Right renal pelvis (tissue), 4 donors: ENCODE measurements at regions not wholly inside any gene's neighbourhood (a gene's known extent, or its start where the extent isn't known, plus 50 kb on each side); places are given as distances from the start of the nearest gene placed in this dataset.

Experiments used
- DNase-seq, 4 donors: peaks; one replicate each; pipeline ENCODE4 v3.0.0-alpha.2; 2013; ENCODE audit warnings: low read depth in 4 of 4, low spot score in 3 of 4, missing footprints in 1 of 4

DNA sequence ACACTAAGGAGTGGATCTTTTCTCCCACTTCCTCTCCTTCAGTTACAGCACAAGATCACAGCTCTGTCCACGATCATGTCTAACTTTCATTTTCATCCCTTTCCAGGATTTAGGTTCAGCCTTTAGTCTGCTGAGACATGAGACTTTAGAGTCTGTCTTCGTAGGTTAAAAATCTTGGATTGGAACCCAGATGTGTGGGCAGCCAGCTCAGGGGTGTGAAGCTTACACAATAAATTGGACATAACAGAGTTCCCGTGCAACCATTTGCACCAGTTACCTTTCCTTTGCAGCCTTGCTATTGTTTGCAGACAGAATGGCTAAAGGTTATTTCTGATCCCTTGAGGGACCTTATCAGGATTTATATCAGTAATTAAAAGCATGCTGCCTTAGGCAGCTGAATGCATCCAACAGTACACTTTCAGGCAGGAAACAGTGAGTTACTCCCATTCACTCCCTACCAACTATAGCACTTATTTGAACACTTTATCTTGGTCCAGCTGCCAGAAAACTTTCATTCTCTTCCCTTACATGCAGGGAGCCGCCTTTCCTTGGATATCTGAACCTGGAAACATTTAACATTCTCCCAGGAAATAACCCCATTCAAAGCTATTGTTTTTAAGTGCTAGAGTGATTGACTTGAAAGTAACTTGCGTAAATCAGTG, 87.3 kb downstream of the TMEM100 start:
- DNase-seq, result peak in 3 of 4 donors; percentile 48 to 66 (median 63)

DNA sequence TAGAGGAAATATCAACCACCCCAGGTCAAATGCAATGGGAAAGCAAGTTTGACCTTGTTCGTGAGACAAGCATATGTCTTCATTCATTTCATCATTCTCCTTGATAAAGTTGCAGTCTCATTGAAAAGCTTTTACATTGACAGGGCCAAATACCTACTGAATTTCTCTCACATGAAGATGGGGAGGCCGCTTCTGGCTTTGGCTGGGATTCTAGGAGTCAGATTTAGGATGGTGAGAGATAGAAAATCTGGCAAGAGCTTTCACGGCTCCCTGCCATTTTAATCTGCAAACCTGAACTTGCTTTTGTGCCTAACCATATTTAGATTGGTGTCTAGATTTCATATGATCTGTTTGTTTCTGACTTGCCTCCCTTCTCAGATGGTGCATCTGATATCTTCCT, 88.0 kb downstream of the TMEM100 start:
- no peak for DNase-seq

DNA sequence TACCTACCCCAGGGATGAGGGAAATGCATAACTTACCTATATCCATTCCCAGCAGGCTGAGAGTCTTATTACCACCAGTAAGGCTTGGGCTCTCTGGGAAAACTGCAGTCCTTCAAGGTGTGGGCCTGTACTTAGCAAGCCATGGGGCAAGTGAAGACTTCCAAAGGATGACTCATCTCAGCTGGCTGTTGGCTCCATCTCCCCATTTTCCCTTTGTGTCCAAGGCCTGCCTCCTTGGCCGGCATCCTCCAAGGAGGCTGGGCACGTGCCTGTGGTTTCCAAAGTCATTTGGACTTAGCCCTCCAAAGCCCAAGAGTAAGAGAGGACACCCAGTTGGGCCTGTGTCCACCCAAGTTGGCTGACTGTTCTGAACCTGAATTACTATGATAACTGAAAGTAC, 89.8 kb downstream of the TMEM100 start:
- DNase-seq, result no peak

DNA sequence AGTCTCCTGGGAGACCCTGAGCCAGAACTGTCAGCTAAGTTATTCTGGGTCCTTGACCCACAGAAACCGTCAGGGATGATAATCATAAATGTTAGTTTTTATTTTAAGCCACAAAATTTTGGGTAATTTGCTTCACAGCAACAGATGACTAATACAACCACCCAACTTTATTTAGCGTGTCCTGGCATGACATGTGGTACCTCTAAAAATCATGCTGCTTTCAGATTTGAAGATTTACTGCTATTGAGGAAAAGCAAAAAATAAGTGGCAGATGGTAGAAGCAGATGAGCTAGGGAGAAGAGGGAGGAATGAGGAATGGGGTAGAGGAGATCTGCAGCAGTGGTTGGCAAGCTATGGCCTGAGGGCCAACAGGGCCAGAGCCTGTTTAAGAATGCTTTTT, 90.4 kb downstream of the TMEM100 start:
- no peak for DNase-seq

DNA sequence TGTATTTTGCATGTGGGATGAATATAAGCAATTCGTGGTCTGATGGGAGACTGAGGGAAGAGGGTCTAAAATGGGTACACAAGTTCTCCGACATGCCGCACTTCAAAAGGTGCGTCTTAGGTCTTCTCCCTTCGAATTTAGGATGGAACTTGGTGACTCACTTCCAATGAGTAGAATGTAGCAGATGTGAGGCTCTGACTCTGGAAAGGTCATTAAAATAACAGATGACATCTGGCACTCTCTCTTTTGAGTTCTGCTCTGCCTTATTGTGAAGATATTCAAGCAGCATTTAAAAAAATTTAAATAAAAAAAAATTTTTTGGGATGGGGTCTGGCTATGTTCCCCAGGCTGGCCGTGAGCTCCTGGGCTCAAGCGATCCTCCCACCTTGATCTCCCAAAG, 92.7 kb downstream of the TMEM100 start:
- no peak for DNase-seq

DNA sequence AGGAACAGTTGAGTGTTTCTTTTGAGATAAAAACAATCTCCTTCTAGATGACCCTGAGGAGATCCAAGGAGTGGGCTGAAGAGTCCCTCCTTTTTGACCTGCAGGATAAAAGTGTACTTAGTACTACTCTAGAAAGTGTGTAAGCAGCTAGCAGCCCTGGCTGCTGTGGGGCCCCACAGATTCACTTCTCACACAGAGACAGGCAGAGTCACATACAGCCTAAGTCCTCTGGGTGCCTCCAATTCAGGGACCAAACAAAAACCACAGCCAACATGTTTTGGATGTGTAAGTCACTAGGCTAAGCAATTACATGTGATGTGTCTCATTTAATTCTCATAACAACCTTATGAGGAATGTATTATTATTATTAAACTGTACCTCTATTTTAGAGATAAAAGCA, 97.1 kb downstream of the TMEM100 start:
- DNase-seq, result no peak

DNA sequence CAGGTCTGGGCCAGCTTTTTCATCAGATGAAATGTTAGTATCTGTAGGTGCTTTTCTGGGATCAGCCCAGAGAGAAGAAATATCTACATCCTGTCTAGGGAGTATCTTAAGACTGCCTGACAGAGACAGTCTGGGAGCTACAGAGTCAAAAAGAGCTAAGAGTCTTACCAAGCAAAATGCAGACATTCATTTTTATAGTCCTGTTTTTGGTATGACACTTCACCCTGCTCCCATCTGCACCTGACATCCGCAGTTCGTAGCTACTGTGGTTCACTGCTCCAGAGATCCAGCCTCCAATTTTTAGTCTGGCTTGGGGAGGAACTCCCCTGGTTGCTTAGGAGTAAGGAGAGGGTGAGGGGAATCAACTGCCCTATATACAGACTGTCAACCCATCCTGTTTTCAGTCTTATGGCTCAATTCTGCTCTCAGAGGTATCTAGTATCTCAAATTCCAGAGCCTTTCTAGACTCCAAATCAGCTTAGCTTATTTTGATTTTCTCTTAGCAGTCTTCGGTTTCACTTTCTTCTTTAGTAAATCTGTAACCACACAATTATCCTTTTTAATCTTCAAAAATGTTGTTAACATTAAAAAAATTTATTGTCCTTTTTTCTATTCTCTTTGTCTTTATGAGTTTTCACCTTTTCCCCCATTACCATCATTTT, 97.8 kb downstream of the TMEM100 start:
- no peak for DNase-seq

DNA sequence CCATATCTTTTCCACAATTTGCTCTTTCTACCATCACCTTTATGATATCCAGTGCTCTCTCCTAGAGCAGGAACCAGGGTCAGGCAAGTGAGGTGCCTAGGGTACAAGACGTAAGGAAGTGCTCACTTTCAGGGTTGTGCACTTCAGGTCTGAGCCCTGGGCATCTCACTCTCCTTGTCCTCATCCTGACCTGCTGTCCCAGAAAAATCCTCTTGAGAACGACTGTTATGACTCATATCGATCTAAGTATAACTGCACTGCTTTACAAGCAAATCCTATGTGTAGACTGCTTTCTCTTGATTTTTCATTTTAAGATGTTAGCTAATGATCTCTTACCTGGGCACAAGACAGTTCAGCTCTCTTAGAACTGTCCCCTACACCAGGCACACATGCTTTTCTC, 100.1 kb downstream of the TMEM100 start:
- DNase-seq, result no peak

DNA sequence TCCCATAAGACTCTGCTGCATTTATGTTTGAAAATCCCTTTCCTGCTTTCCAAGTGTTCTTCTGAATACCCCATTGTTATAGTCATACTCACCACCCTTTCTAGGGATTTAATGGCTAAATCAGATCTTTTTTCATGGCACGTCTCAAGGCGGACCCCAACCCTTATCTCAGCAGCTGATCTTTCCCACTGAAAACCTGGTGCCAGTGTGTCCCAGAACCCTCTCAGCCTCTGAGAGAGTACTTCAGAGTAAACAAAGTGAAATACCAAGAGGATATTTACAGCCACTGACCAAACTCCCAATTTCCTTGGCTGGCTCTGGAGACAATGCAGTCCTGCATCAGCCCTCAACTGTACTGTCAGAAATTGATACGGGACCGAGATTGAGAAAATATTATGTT, 101.7 kb downstream of the TMEM100 start:
- no peak for DNase-seq

DNA sequence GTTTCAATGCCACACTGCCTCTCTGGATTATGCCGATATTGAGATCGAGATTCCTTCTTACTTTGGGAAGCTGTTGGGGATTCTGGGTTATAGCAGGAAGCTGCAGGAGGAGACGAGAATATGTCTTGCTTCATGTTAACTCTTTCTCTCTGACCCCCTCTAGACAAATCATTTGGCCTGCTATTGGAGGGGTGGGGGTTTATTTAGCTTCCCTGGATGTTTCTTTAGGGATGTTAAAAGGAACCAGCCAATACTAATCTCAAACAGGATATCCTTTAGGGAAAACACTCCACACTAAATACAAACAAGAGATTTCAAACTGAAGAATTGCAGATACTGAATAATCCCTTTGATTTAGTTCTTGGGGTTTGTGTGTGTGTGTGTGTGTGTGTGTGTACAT, 102.6 kb downstream of the TMEM100 start:
- no peak for DNase-seq

DNA sequence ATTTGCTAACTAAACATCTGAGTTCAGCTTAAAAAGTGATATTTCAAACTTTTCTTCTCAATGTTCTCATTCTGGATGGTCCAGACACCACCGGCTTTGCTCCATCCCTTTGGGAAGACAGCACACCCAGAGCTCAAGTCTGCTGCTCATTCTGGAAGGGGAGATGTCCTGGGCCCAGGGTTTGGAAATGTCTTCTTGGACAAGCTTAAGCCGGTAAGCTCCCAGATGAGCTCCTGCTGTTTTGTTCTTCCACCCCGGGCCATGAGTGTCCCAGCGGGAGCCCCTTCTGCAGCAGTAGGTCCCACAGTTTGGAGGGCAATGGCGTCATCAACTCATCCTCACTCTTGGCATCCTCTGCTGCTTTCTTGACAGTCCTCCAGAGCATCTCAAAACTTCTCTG, 105.2 kb downstream of the TMEM100 start:
- DNase-seq, result no peak

DNA sequence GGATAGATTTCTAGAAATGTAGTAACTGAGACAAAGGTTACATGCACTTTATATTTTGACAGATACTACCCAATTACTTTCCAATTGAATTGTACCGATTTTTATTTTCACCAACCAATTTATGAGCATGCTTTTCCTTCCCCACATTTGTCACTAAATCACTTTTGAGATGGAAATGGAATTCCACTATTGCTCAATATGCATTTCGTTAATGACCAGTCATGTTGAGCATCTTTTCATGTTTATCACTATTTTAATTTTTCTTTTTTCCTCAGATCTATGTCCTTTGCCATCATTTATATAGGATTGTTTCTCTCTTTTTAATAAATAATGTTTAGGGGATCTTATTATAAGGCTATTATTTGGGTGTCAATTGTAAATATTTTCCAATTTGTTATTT, 102.8 kb upstream of the SMIM36 start:
- DNase-seq, result no peak

DNA sequence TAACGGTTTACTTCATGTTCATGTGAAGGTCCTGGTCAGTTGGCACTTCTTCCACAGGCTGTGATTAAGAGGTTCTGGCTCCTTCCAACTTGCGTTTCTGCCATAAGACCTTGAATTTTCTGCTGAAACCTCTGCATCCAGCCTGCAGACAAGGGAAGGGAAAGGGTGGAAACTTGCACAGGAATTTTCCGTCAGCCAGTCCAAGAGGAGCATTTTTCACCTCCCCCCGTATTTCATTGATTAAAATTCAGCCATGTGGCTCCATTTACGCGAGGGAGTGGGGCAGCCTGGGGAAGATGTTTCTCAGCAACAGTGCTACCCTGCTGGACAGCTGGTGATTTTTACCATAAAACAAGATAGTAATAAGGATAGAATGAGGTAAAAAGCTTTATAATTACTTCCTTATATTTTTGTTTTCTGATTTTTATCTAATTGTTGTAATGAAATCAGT, 101.5 kb upstream of the SMIM36 start:
- no peak for DNase-seq

DNA sequence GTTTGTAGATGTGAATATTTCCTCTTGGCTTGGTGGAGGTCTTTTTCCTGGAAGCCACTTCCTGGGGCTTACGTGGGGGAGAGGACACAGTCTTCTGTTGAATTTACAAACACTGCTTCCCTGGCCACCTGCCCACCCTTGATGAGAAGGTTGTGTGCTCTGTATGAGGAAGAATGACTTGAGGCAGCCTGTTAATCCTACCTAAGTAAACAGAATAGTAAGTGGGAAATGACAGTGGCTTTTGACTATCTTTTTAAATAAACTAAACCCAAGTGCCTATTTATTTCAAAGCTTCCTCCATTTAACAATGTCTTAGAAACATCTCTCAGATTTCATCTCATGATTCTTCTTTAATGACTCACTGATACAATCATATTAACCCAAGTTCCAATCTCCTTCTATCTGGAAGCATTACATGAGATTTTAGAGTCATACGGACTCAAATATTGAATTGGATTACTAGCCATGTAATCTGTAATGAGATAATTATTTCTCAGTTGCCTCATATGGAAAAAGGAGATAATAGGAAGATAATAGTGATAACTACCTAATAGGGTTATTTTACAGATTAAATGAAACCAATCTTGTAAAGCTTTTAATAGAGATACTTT, 96.6 kb upstream of the SMIM36 start:
- no peak for DNase-seq

DNA sequence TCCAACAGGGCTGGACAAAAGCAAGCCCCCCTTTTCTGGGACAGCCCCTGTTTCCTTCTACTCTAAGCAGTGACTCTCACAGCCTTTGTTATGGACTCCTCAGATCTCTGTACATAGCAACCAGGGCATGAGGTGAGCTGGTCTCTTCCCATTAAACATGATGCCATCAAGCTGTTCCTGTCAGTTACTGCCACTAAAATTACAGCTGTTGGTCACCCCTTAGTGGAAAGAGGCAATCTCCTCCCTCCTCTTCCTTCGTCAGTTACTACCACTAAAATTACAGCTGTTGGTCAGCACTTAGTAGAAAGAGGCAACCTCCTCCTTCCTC, 95.2 kb upstream of the SMIM36 start:
- DNase-seq, result peak; percentile 85 to 91 (median 88)

DNA sequence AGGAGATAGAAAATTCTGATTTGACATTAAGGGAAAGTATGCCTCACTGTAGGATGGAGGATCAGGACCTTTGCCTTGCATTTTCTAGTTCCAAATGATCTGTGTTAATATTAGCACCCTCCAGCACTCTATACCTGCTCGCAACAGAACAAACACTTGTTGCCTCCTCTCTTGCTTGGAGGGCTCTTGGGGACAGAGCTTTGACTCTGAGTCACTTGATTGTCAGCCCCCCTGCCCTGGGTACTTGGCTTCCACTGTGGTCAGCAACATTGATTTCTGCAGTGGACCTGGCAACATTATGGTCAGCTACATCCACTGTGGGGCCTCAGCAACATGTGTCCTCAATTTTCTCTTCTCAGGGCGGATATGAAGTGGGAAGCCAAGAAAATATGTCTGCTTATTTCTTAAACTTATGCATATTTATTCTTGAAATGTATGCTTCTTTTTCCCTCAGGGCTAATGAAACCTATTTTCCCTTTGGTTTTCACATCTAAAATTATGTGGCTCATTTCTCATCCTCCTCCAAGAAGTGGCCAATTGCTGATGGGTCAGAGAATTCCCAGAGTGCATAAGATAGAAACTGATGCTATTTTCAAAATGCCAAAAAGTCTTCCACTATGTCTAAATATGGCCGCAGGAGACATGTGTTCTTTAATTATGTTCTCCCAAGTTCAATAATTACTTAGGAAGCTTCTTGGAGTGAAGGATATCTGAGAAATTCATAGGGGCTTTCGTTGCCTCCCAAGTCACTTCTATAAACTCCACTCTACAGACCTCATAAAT, 94.6 kb upstream of the SMIM36 start:
- no peak for DNase-seq

DNA sequence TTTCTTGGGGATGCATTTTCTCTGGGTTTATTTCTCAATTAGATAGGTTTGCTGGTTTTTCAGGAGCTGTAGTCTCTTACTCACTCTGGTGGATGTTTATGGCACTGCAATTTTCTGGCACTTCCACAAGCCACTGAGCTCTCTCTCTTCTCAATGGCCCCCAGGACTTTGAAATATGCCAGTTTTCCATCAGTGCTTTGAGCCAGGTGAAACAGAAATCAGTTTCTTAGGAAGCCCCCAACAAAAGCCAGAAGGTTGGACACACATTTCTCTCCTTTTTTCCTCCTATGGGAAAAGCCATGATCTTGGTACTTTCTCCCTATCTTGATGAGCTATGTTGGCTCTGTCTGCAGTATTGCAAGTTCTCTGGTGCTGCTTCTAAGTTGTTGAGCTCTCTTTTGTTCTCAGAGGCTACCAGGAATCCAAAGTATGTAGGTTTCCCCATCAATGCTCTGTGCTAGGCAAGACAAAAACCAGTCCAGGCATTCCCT, 90.7 kb upstream of the SMIM36 start:
- DNase-seq, result no peak

DNA sequence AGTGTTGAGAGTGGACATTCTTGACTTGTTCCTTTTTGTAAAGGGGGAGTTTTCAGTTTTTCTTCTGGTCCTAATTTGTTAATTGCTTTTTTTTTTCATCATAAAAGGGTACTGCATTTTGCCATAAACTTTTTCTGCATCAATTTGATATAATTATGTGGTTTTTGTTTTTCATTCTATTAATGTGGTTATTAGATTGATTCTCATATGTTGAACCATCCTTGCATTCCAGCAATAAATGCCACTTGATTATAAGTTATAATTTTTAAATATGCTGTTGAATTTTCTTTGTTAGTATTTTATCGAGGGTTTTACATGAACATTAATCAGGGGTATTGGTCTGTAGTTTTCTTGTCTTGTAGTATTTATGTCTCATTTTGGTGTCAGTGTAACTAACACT, 87.2 kb upstream of the SMIM36 start:
- no peak for DNase-seq

DNA sequence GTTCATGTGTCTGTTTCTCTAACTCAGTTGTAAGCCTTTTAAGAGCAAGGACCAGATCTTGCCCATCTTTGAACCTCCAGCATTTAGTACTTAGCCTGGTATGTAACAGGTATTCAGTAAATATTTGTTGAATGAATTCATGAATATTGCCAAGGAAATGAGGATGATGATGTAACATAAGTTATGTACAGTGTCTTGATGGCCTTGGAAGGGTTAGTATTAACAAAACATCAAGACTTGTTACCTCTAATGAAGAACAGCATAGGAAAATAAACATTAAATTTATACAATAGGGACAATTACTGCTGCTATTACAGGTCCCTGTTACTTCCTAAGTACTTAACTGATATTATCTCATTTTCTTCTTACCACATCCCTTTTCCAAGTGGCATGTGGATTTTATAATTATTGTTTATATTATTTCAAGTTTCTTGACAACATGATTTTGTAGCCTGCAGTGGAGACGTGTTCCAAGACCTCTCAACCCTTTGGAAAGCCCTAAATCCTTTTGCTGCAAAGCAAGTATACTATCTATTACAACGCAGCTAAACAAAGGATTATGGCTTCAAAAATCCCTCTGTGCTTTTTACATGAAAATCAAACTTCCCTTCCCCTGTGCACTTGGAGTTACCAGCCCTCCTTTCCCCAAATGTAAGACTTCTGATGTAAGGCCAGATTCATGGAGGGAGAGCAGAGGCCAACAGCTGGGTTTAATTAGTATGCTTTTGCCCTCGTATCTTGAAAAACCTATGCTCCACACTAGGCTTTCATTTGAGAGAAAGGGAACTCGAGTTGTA, 77.4 kb upstream of the SMIM36 start:
- no peak for DNase-seq

DNA sequence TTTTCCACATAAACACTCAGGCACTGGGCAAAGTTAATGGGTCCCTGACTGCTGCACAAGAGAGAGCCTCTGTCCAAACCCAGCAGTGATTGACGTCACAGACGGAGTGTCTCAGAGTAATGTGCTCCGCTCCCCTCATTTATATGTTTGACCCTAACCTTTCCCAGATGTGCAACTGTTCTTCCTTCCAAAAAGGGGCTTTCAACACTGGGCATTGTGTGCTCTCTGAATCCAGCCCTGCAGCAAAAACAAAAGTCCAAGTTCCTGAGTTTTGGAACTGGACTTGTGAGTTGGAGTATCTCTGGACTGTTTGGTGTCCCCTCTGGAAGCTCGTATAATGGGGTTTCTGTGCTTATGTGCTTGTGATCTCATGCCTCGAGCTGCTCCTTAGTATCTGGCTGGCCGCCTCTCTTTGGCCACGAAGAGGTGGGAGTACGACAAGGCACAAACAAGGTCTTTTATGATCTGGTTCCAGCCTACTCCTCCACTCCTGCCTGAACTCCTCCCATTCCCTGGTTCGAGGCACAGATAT, 76.4 kb upstream of the SMIM36 start:
- DNase-seq, result no peak
